Endothelial cell of umbilical vein (primary cell): ENCODE measurements at regions not wholly inside any gene's neighbourhood (a gene's known extent, or its start where the extent isn't known, plus 50 kb on each side); places are given as distances from the start of the nearest gene placed in this dataset.

Experiments used
- BruUV-seq: library from RNA; stranded (reverse); fragments of 400-500 nt; replicated peaks from 2 replicates; lab custom pipeline; 2021; lab: Mats Ljungman, UMichigan
- CTCF ChIA-PET: fragments of 300-600, 350-600 bp; sonication (Branson Sonifier 250); formaldehyde crosslinking; loops from one replicate; lab custom pipeline; 2021; ENCODE audit warnings: antibody characterized with exemption, inconsistent platforms; lab: Charles Lee
- POLR2A ChIA-PET: fragments of 300-600, 350-600 bp; sonication (Branson Sonifier 250); formaldehyde crosslinking; loops from one replicate; lab custom pipeline; 2021; ENCODE audit warnings: antibody characterized with exemption, inconsistent platforms; lab: Charles Lee
- DNase-seq: peaks from one replicate; pipeline ENCODE4 v3.0.0-alpha.2; 2011; ENCODE audit warnings: low read depth, low spot score
- FAIRE-seq: peaks from 2 replicates; lab custom pipeline; 2011; peaks lifted over from hg19 to GRCh38; lab: Jason Lieb, UNC
- H2AFZ ChIP-seq: 2 replicates; pipeline ENCODE4 v1.6.0; 2012; ENCODE audit warnings: low read depth, low read length, control low read depth, inconsistent platforms
- H3K27ac ChIP-seq: 2 replicates; pipeline ENCODE4 v1.5.1; 2011; ENCODE audit warnings: low read depth, mild to moderate bottlenecking, control low read depth, low read length, moderate library complexity; ENCODE audit not compliant: insufficient read depth
- H3K27me3 ChIP-seq, 2 experiments: 2 replicates each; pipeline versions ENCODE4 v1.6.0 to v1.6.1; 2011; ENCODE audit warnings: low read length in 2 of 2, mixed read lengths in 1 of 2; ENCODE audit not compliant: control insufficient read depth in 2 of 2, insufficient read depth in 2 of 2
- H3K36me3 ChIP-seq, 2 experiments: 2 replicates in 1 of 2; 3 replicates in 1 of 2; pipeline ENCODE4 v1.5.1; 2011; ENCODE audit warnings: low read length in 2 of 2, mild to moderate bottlenecking in 1 of 2, moderate library complexity in 1 of 2; ENCODE audit not compliant: control insufficient read depth in 2 of 2, insufficient read depth in 2 of 2; ENCODE audit errors: extremely low read depth in 1 of 2
- H3K4me1 ChIP-seq: 3 replicates; pipeline ENCODE4 v1.5.1; 2011; ENCODE audit warnings: mild to moderate bottlenecking, low read length; ENCODE audit not compliant: control insufficient read depth, insufficient read depth; ENCODE audit errors: extremely low read depth
- H3K4me2 ChIP-seq: 2 replicates; pipeline ENCODE4 v1.6.1; 2011; ENCODE audit warnings: low read length, control low read depth, mixed read lengths; ENCODE audit not compliant: insufficient read depth
- H3K4me3 ChIP-seq, 3 experiments: fragments of 200-600 bp in 1 of 3; sonication (generic), shearing (Covaris generic) in 1 of 3; replicated peaks in 1 of 3; 2 replicates each; pipeline ENCODE4 v1.5.1; 2011 to 2016; ENCODE audit warnings: control low read depth in 3 of 3, low read length in 3 of 3, mild to moderate bottlenecking in 2 of 3, inconsistent platforms in 1 of 3, low read depth in 1 of 3, moderate library complexity in 1 of 3; ENCODE audit not compliant: insufficient read depth in 1 of 3
- H3K79me2 ChIP-seq: 2 replicates; pipeline ENCODE4 v1.6.0; 2012; ENCODE audit warnings: low read length, inconsistent platforms; ENCODE audit not compliant: control insufficient read depth, insufficient read depth
- H3K9ac ChIP-seq: replicated peaks from 2 replicates; pipeline ENCODE3; 2011; ENCODE audit warnings: low read length, control low read depth; ENCODE audit not compliant: insufficient read depth; ENCODE audit errors: extremely low read depth
- H3K9me1 ChIP-seq: replicated peaks from 3 replicates; pipeline ENCODE4 v1.6.0; 2011; ENCODE audit warnings: mild to moderate bottlenecking, low read length; ENCODE audit not compliant: control insufficient read depth, insufficient read depth; ENCODE audit errors: extremely low read depth
- H3K9me3 ChIP-seq: replicated peaks from 2 replicates; pipeline ENCODE4 v1.5.1; 2012; ENCODE audit warnings: low read length, inconsistent platforms; ENCODE audit not compliant: control insufficient read depth, insufficient read depth
- H4K20me1 ChIP-seq: replicated peaks from 2 replicates; pipeline ENCODE3; 2011; ENCODE audit warnings: mild to moderate bottlenecking, low read length; ENCODE audit not compliant: control insufficient read depth, insufficient read depth; ENCODE audit errors: extremely low read depth
- CTCF ChIP-seq, 2 donors: IDR thresholded peaks; 1 replicate in 1 of 2; 2 replicates in 1 of 2; pipeline ENCODE4 v1.5.1; 2011; ENCODE audit warnings: low read length in 2 of 2, mild to moderate bottlenecking in 2 of 2, moderate library complexity in 2 of 2, control low read depth in 1 of 2, inconsistent platforms in 1 of 2, low read depth in 1 of 2; ENCODE audit not compliant: insufficient read depth in 1 of 2; ENCODE audit errors: extremely low read depth in 1 of 2
- EZH2 ChIP-seq: IDR thresholded peaks from 2 replicates; pipeline ENCODE4 v1.6.1; 2012; ENCODE audit warnings: borderline replicate concordance, low read depth, mild to moderate bottlenecking, moderate library complexity, low read length, inconsistent platforms; ENCODE audit not compliant: severe bottlenecking
- FOS ChIP-seq: IDR thresholded peaks from 2 replicates; pipeline ENCODE4 v1.6.1; 2011; ENCODE audit warnings: mild to moderate bottlenecking, low read length, moderate library complexity, borderline replicate concordance; ENCODE audit not compliant: insufficient read depth
- GATA2 ChIP-seq: IDR thresholded peaks from 2 replicates; pipeline ENCODE4 v1.7.0; 2011; ENCODE audit warnings: low read depth, mild to moderate bottlenecking, moderate library complexity, mixed read lengths, low read length; ENCODE audit not compliant: insufficient read length, insufficient read depth
- JUN ChIP-seq: IDR thresholded peaks from 2 replicates; pipeline ENCODE4 v1.6.1; 2011; ENCODE audit warnings: borderline replicate concordance, low read depth; ENCODE audit not compliant: insufficient read length, insufficient read depth
- MYC ChIP-seq: IDR thresholded peaks from one replicate; pipeline ENCODE4 v1.6.1; 2011; ENCODE audit warnings: mild to moderate bottlenecking, low read depth, low read length
- POLR2A ChIP-seq: IDR thresholded peaks from 2 replicates; pipeline ENCODE4 v1.6.1; 2012; ENCODE audit warnings: low read depth, mild to moderate bottlenecking, control low read depth, low read length
- POLR2AphosphoS5 ChIP-seq: IDR thresholded peaks from 2 replicates; pipeline ENCODE4 v1.6.1; 2012; ENCODE audit warnings: low read depth, mild to moderate bottlenecking, control low read depth, low read length, moderate library complexity; ENCODE audit not compliant: insufficient read depth
- dilution Hi-C: fragments of 300-500 bp; cut with MboI; formaldehyde crosslinking; loops from one replicate; pipeline ENCODE4 v1.15.0; 2019; ENCODE audit warnings: low sequenced_read_pairs; ENCODE audit not compliant: extremely low pct_ligation_motif_present
- intact Hi-C: fragments of 100-400 bp; cut with micrococcal nuclease; formaldehyde crosslinking; loops from one replicate; pipeline ENCODE4 v1.10.0; 2022
- TF ChIP-seq, protein P1 (sequence below): IDR thresholded peaks from 2 replicates; pipeline ENCODE4 v1.6.1; 2011; ENCODE audit not compliant: insufficient read depth, insufficient read length

GRCh38 chr6:947235-947934 lies 254.4 kb upstream of the EXOC2 start:
- dilution Hi-C loops (no loop called here), intact Hi-C loops (no loop called here)
- H3K4me1 ChIP-seq: no peaks in the 10 kb centered on the region
- TF ChIP-seq JUN (no peak), POLR2A (no peak), EZH2 (no peak), GATA2 (no peak)
- TF ChIP-seq, protein P1, sequence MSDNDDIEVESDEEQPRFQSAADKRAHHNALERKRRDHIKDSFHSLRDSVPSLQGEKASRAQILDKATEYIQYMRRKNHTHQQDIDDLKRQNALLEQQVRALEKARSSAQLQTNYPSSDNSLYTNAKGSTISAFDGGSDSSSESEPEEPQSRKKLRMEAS: no peak
- no peaks in the 10 kb centered on the region for H3K79me2 ChIP-seq
- no peak overlapping the region for H3K9ac ChIP-seq
- no peak for DNase-seq
- no peaks in the 10 kb centered on the region for H4K20me1 ChIP-seq
- ChIA-PET POLR2A (no interaction called here), CTCF (no interaction called here)
- H3K9me1 ChIP-seq: no peaks in the 10 kb centered on the region
- H3K4me2 ChIP-seq: no peak overlapping the region
- FAIRE-seq: no peak
- H2AFZ ChIP-seq: no peak overlapping the region
- H3K9me3 ChIP-seq: no peaks in the 10 kb centered on the region
- H3K27ac ChIP-seq: no peak overlapping the region
- no peak overlapping the region for H3K4me3 ChIP-seq
- no peaks in the 10 kb centered on the region for H3K27me3 ChIP-seq
- no peaks in the 10 kb centered on the region for H3K36me3 ChIP-seq
- BruUV-seq: no TSS peak

DNA sequence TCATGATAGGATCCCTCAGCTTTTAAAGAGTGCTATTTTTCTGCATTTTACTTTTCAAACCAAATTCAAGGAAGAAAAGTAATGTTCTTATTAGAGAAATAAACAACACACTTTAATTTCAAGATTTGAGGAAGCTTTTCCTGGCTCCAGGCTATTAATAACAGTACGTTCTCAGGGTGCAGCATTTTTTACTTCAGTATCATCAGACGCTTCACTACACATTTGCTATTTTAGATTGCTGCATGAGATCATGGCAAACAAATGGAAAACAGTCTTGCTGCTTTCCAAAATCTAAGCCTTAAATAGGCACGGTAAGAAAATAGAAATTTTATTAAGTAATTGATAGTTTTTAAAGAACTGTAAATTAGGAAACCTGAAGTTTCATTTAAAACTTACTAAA lies 253.6 kb upstream of the EXOC2 start:
- CTCF ChIA-PET: no interaction called here
- intact Hi-C loops: no loop called here
- FAIRE-seq (no peak), DNase-seq (no peak)
- dilution Hi-C loops: no loop called here
- no peaks in the 10 kb centered on the region for H3K4me1 ChIP-seq
- no TSS peak for BruUV-seq
- no peak overlapping the region for H3K4me2 ChIP-seq
- POLR2A ChIA-PET: no interaction called here
- H2AFZ ChIP-seq: no peak overlapping the region
- H3K36me3 ChIP-seq: no peaks in the 10 kb centered on the region
- no peaks in the 10 kb centered on the region for H3K9me3 ChIP-seq
- TF ChIP-seq POLR2A (no peak), POLR2AphosphoS5 (no peak), FOS (no peak), CTCF (IDR thresholded peaks at IDR 0.05; ENCODE audit: extremely low read depth in 1 of 2, insufficient read depth in 1 of 2, low read depth in 1 of 2, low read length in 2 of 2) (no peak), JUN (no peak), GATA2 (no peak), MYC (no peak), EZH2 (no peak)
- TF ChIP-seq, protein P1: no peak
- H4K20me1 ChIP-seq: no peaks in the 10 kb centered on the region
- no peaks in the 10 kb centered on the region for H3K79me2 ChIP-seq
- H3K27ac ChIP-seq: no peak overlapping the region
- H3K27me3 ChIP-seq: no peaks in the 10 kb centered on the region
- no peaks in the 10 kb centered on the region for H3K9me1 ChIP-seq
- no peak overlapping the region for H3K4me3 ChIP-seq
- H3K9ac ChIP-seq: no peak overlapping the region
